WTC11 (cell line): ENCODE measurements at regions not wholly inside any gene's neighbourhood (a gene's known extent, or its start where the extent isn't known, plus 50 kb on each side); places are given as distances from the start of the nearest gene placed in this dataset.

Experiments
- ATAC-seq: fragments of 200-7000 bp; cut with Tn5 transposase; 2 replicates; pipeline ENCODE4 v1.10.0; 2021; ENCODE audit warnings: mild to moderate bottlenecking, moderate library complexity
- CTCF ChIA-PET: fragments of 300-600 bp; sonication (Branson Sonifier 250); formaldehyde crosslinking; loops from one replicate; lab custom pipeline; 2021; ENCODE audit warnings: antibody characterized with exemption; lab: Charles Lee
- POLR2A ChIA-PET: fragments of 350-600 bp; sonication (Branson Sonifier 250); formaldehyde crosslinking; loops from one replicate; lab custom pipeline; 2021; ENCODE audit warnings: antibody characterized with exemption; lab: Charles Lee
- DNase-seq: peaks from one replicate; pipeline ENCODE4 v3.0.0; 2021; ENCODE audit warnings: low spot score
- H3K27ac Mint-ChIP-seq: 2 replicates; pipeline ENCODE4 v1.8.0; 2021; ENCODE audit warnings: mixed read lengths
- H3K27me3 Mint-ChIP-seq: 2 replicates; pipeline ENCODE4 v1.8.0; 2021; ENCODE audit warnings: low read depth, mild to moderate bottlenecking, moderate library complexity, mixed read lengths
- H3K36me3 Mint-ChIP-seq: 2 replicates; pipeline ENCODE4 v1.8.0; 2021; ENCODE audit warnings: mixed read lengths
- H3K4me1 Mint-ChIP-seq: 2 replicates; pipeline ENCODE4 v1.8.0; 2022; ENCODE audit warnings: mixed read lengths
- H3K4me3 Mint-ChIP-seq: 2 replicates; pipeline ENCODE4 v1.8.0; 2021; ENCODE audit warnings: mild to moderate bottlenecking, moderate library complexity, mixed read lengths
- H3K9me3 Mint-ChIP-seq: 2 replicates; pipeline ENCODE4 v1.8.0; 2021; ENCODE audit warnings: mixed read lengths
- ATF1 ChIP-seq: sonication (generic); formaldehyde crosslinking; IDR thresholded peaks from 2 replicates; pipeline ENCODE4 v1.8.1; 2023; ENCODE audit warnings: mild to moderate bottlenecking, moderate library complexity, missing genetic modification reagents
- CBFB ChIP-seq: sonication (generic); formaldehyde crosslinking; IDR thresholded peaks from 2 replicates; pipeline ENCODE4 v1.8.1; 2022; ENCODE audit warnings: mild to moderate bottlenecking, low read depth, missing genetic modification reagents
- FOXJ3 ChIP-seq: sonication (generic); formaldehyde crosslinking; IDR thresholded peaks from 2 replicates; pipeline ENCODE4 v1.9.0; 2021; ENCODE audit warnings: missing genetic modification reagents, mild to moderate bottlenecking, borderline replicate concordance
- GABPB1 ChIP-seq: sonication (generic); formaldehyde crosslinking; IDR thresholded peaks from 2 replicates; pipeline ENCODE4 v1.8.1; 2023; ENCODE audit warnings: mild to moderate bottlenecking, missing genetic modification reagents
- GRHL2 ChIP-seq: fragments of 250-450 bp; sonication (Bioruptor Pico); IDR thresholded peaks from 2 replicates; pipeline ENCODE4 v1.8.0; 2022; ENCODE audit warnings: mild to moderate bottlenecking, moderate library complexity; ENCODE audit not compliant: insufficient replicate concordance, severe bottlenecking
- GTF2I ChIP-seq: fragments of 250-450 bp; sonication (Bioruptor Pico); conservative IDR thresholded peaks from 2 replicates; pipeline ENCODE4 v1.4.0; 2021; ENCODE audit warnings: mild to moderate bottlenecking
- HMGA2 ChIP-seq: fragments of 250-450 bp; sonication (Bioruptor Pico); IDR thresholded peaks from 2 replicates; pipeline ENCODE4 v1.4.0; 2021; ENCODE audit warnings: mild to moderate bottlenecking, moderate library complexity
- JUN ChIP-seq: sonication (generic); formaldehyde crosslinking; IDR thresholded peaks from 2 replicates; pipeline ENCODE4 v1.8.0; 2023; ENCODE audit warnings: mild to moderate bottlenecking, missing genetic modification reagents
- NFATC4 ChIP-seq: fragments of 250-450 bp; sonication (Bioruptor Pico); IDR thresholded peaks from 2 replicates; pipeline ENCODE4 v1.9.0; 2021; ENCODE audit warnings: mild to moderate bottlenecking
- SMAD3 ChIP-seq: sonication (generic); formaldehyde crosslinking; IDR thresholded peaks from 2 replicates; pipeline ENCODE4 v1.8.0; 2022; ENCODE audit warnings: missing genetic modification reagents, mild to moderate bottlenecking, borderline replicate concordance
- SP1 ChIP-seq: sonication (generic); formaldehyde crosslinking; conservative IDR thresholded peaks from 2 replicates; pipeline ENCODE4 v1.8.1; 2022; ENCODE audit warnings: missing genetic modification reagents
- TEAD4 ChIP-seq: sonication (generic); formaldehyde crosslinking; IDR thresholded peaks from 2 replicates; pipeline ENCODE4 v1.8.0; 2022; ENCODE audit warnings: mild to moderate bottlenecking, missing genetic modification reagents
- TP53 ChIP-seq: sonication (generic); formaldehyde crosslinking; IDR thresholded peaks from 2 replicates; pipeline ENCODE4 v1.8.1; 2023; ENCODE audit warnings: mild to moderate bottlenecking, missing genetic modification reagents
- ZNF121 ChIP-seq: sonication (generic); formaldehyde crosslinking; IDR thresholded peaks from 2 replicates; pipeline ENCODE4 v1.8.0; 2023; ENCODE audit warnings: missing genetic modification reagents
- ZNF232 ChIP-seq: sonication (generic); formaldehyde crosslinking; IDR thresholded peaks from 2 replicates; pipeline ENCODE4 v1.8.0; 2022; ENCODE audit warnings: mild to moderate bottlenecking, missing genetic modification reagents
- ZNF317 ChIP-seq: sonication (generic); formaldehyde crosslinking; IDR thresholded peaks from 2 replicates; pipeline ENCODE4 v1.8.1; 2023; ENCODE audit warnings: low read depth, mild to moderate bottlenecking, moderate library complexity, missing genetic modification reagents, borderline replicate concordance
- ZNF532 ChIP-seq: fragments of 250-450 bp; sonication (Bioruptor Pico); IDR thresholded peaks from 2 replicates; pipeline ENCODE4 v1.9.0; 2021; ENCODE audit warnings: mild to moderate bottlenecking, borderline replicate concordance
- ZNF671 ChIP-seq: fragments of 250-450 bp; sonication (Bioruptor Pico); IDR thresholded peaks from 2 replicates; pipeline ENCODE4 v1.8.0; 2021; ENCODE audit warnings: mild to moderate bottlenecking
- ZSCAN18 ChIP-seq: fragments of 250-450 bp; sonication (Bioruptor Pico); IDR thresholded peaks from 2 replicates; pipeline ENCODE4 v2.1.2; 2022; ENCODE audit warnings: mild to moderate bottlenecking, moderate library complexity
- TF ChIP-seq, protein P1 (sequence below): sonication (generic); formaldehyde crosslinking; IDR thresholded peaks from 2 replicates; pipeline ENCODE4 v1.8.0; 2022; ENCODE audit warnings: mild to moderate bottlenecking, missing genetic modification reagents
- TF ChIP-seq, protein P2 (sequence below): fragments of 200-600 bp; IDR thresholded peaks from 2 replicates; pipeline ENCODE4 v1.8.0; 2022; ENCODE audit warnings: antibody characterized with exemption
- TF ChIP-seq, protein P3 (sequence below): sonication (generic); formaldehyde crosslinking; IDR thresholded peaks from 2 replicates; pipeline ENCODE4 v1.8.1; 2022; ENCODE audit warnings: mild to moderate bottlenecking, moderate library complexity, missing genetic modification reagents

DNA sequence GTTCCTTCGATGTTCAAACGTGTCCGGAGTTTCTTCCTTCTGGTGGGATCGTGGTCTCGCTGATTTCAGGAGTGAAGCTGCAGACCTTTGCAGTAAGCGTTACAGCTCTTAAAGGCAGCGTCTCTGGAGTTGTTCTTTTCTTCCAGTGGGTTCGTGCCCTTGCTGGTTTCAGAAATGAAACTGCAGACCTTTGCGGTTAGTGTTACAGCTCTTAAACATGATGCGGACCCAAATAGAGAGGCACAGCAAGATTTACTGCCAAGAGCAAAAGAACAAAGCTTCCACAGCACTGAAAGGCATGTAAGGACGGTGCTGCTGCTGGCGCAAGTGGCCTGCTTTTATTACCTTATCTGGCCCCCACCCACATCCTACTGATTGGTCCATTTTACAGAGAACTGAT is 931.4 kb downstream of the IPMK start:
- peaks cover 19% of the 10 kb centered on the region for H3K9me3 Mint-ChIP-seq
- ChIA-PET POLR2A (no interaction called here), CTCF (interaction anchor here (1.0 kb wide), 1 partner anchor 244 kb away, joined by 3 read pairs; no protein-coding TSS in a partner anchor)
- peaks cover 3% of the 10 kb centered on the region; the same call in 1 of the 2 replicates for H3K36me3 Mint-ChIP-seq
- TF ChIP-seq ATF1 (CRISPR knock-in tag) (no peak), GRHL2 (CRISPR knock-in tag) (no peak), ZNF671 (CRISPR knock-in tag) (no peak), ZSCAN18 (CRISPR knock-in tag) (no peak), CBFB (CRISPR knock-in tag) (no peak), JUN (no peak)
- TF ChIP-seq, protein P1, sequence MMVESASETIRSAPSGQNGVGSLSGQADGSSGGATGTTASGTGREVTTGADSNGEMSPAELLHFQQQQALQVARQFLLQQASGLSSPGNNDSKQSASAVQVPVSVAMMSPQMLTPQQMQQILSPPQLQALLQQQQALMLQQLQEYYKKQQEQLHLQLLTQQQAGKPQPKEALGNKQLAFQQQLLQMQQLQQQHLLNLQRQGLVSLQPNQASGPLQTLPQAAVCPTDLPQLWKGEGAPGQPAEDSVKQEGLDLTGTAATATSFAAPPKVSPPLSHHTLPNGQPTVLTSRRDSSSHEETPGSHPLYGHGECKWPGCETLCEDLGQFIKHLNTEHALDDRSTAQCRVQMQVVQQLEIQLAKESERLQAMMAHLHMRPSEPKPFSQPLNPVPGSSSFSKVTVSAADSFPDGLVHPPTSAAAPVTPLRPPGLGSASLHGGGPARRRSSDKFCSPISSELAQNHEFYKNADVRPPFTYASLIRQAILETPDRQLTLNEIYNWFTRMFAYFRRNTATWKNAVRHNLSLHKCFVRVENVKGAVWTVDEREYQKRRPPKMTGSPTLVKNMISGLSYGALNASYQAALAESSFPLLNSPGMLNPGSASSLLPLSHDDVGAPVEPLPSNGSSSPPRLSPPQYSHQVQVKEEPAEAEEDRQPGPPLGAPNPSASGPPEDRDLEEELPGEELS (CRISPR knock-in tag): no peak
- TF ChIP-seq, protein P2, sequence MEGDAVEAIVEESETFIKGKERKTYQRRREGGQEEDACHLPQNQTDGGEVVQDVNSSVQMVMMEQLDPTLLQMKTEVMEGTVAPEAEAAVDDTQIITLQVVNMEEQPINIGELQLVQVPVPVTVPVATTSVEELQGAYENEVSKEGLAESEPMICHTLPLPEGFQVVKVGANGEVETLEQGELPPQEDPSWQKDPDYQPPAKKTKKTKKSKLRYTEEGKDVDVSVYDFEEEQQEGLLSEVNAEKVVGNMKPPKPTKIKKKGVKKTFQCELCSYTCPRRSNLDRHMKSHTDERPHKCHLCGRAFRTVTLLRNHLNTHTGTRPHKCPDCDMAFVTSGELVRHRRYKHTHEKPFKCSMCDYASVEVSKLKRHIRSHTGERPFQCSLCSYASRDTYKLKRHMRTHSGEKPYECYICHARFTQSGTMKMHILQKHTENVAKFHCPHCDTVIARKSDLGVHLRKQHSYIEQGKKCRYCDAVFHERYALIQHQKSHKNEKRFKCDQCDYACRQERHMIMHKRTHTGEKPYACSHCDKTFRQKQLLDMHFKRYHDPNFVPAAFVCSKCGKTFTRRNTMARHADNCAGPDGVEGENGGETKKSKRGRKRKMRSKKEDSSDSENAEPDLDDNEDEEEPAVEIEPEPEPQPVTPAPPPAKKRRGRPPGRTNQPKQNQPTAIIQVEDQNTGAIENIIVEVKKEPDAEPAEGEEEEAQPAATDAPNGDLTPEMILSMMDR: no peak
- H3K27me3 Mint-ChIP-seq: no peaks in the 10 kb centered on the region
- H3K4me1 Mint-ChIP-seq: no peaks in the 10 kb centered on the region
- DNase-seq (no peak), ATAC-seq (no peak)
- H3K4me3 Mint-ChIP-seq: no peak overlapping the region
- H3K27ac Mint-ChIP-seq: no peak overlapping the region

GRCh38 chr10:57334523-57334922 is 933.2 kb downstream of the IPMK start:
- Mint-ChIP-seq H3K4me1 (no peaks in the 10 kb centered on the region), H3K27me3 (no peaks in the 10 kb centered on the region)
- no peak for ATAC-seq
- CTCF ChIA-PET: no interaction called here
- no peak for TF ChIP-seq GABPB1 (CRISPR knock-in tag)
- TF ChIP-seq HMGA2 (CRISPR knock-in tag): no peak
- TF ChIP-seq ZNF232: no peak
- no peak for TF ChIP-seq GTF2I (CRISPR knock-in tag)
- no peak for TF ChIP-seq ZNF532 (CRISPR knock-in tag)
- TF ChIP-seq, all 79 proteins: peak for 0
- POLR2A ChIA-PET: no interaction called here
- no peak for DNase-seq
- Mint-ChIP-seq H3K9me3 (peaks cover 14% of the 10 kb centered on the region; the same call in 1 of the 2 replicates), H3K36me3 (no peaks in the 10 kb centered on the region), H3K4me3 (no peak overlapping the region), H3K27ac (no peak overlapping the region)

GRCh38 chr10:57333880-57334279 is 933.8 kb downstream of the IPMK start:
- Mint-ChIP-seq H3K36me3 (no peaks in the 10 kb centered on the region), H3K27ac (no peak overlapping the region), H3K27me3 (no peaks in the 10 kb centered on the region; the same call in 1 of the 2 replicates), H3K4me1 (no peaks in the 10 kb centered on the region), H3K4me3 (no peak overlapping the region), H3K9me3 (peaks cover 14% of the 10 kb centered on the region; the same call in 1 of the 2 replicates)
- ChIA-PET POLR2A (no interaction called here), CTCF (no interaction called here)
- ATAC-seq (no peak), DNase-seq (no peak)
- TF ChIP-seq NFATC4 (no peak), TEAD4 (CRISPR knock-in tag) (no peak), SP1 (CRISPR knock-in tag) (no peak), TP53 (CRISPR knock-in tag) (no peak), FOXJ3 (CRISPR knock-in tag) (no peak), ZNF317 (CRISPR knock-in tag) (no peak), SMAD3 (CRISPR knock-in tag) (no peak), ZNF121 (CRISPR knock-in tag) (no peak)
- TF ChIP-seq, protein P2: no peak
- TF ChIP-seq, protein P3, sequence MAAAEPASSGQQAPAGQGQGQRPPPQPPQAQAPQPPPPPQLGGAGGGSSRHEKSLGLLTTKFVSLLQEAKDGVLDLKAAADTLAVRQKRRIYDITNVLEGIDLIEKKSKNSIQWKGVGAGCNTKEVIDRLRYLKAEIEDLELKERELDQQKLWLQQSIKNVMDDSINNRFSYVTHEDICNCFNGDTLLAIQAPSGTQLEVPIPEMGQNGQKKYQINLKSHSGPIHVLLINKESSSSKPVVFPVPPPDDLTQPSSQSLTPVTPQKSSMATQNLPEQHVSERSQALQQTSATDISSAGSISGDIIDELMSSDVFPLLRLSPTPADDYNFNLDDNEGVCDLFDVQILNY (CRISPR knock-in tag): no peak
